ENCODE measurements at regions not wholly inside any gene's neighbourhood (a gene's known extent, or its start where the extent isn't known, plus 50 kb on each side); places are given as distances from the start of the nearest gene placed in this dataset.

GRCh38 chr13:79691826-79692225 lies 210.9 kb downstream of the NDFIP2 start:
- no peaks in the 10 kb centered on the region for H3K36me3 Mint-ChIP-seq
- H3K4me3 Mint-ChIP-seq: no peak overlapping the region
- H3K4me1 Mint-ChIP-seq: no peaks in the 10 kb centered on the region
- H3K27ac Mint-ChIP-seq: no peak overlapping the region
- peaks cover 2 to 3% (median 3%) of the 10 kb centered on the region in 3 donors for H3K27me3 Mint-ChIP-seq (ENCODE audit: low read depth in 3 of 3)
- no peak for DNase-seq
- peaks cover 0 to 3% (median 0%) of the 10 kb centered on the region in 6 donors for H3K9me3 Mint-ChIP-seq

- no peaks in the 10 kb centered on the region for H3K36me3 Mint-ChIP-seq
- H3K27ac Mint-ChIP-seq: no peak overlapping the region
- no peaks in the 10 kb centered on the region for H3K4me1 Mint-ChIP-seq
- H3K4me3 Mint-ChIP-seq: no peak overlapping the region
- peaks cover 0 to 2% (median 0%) of the 10 kb centered on the region in 6 donors for H3K9me3 Mint-ChIP-seq
- DNase-seq: no peak
- peaks cover 0 to 6% (median 2%) of the 10 kb centered on the region in 3 donors for H3K27me3 Mint-ChIP-seq (ENCODE audit: low read depth in 3 of 3)
Measured at GRCh38 chr13:79688741-79689140, 207.8 kb downstream of the NDFIP2 start.

GRCh38 chr13:79686441-79686840 lies 205.5 kb downstream of the NDFIP2 start:
- peaks cover 0 to 6% (median 3%) of the 10 kb centered on the region in 3 donors for H3K27me3 Mint-ChIP-seq (ENCODE audit: low read depth in 3 of 3)
- H3K36me3 Mint-ChIP-seq: no peaks in the 10 kb centered on the region
- no peak overlapping the region for H3K4me3 Mint-ChIP-seq
- DNase-seq: no peak
- no peak overlapping the region for H3K27ac Mint-ChIP-seq
- peaks cover 0 to 1% (median 0%) of the 10 kb centered on the region in 6 donors for H3K9me3 Mint-ChIP-seq
- H3K4me1 Mint-ChIP-seq: no peaks in the 10 kb centered on the region

DNA sequence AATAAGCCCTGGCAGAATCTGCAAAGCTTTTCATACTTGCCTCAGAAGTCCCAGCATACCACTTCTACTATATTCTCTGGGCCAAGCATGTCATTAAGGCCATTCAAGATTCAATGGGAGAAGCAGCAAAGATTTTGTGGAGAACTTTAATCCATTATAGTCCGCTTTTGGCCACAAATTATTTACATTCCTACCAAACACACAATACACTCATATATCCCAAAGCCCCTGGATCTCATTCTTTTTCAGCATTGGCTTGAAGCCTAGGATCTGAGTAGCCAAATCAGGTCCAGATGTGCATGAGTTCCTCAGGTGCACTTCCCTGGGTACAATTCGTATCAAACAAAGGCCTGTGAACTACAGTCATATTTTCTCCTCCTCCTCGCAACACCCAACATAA lies 203.4 kb downstream of the NDFIP2 start:
- DNase-seq: no peak
- no peaks in the 10 kb centered on the region for H3K36me3 Mint-ChIP-seq
- no peaks in the 10 kb centered on the region for H3K4me1 Mint-ChIP-seq
- no peak overlapping the region for H3K27ac Mint-ChIP-seq
- peaks cover 0 to 6% (median 3%) of the 10 kb centered on the region in 3 donors for H3K27me3 Mint-ChIP-seq (ENCODE audit: low read depth in 3 of 3)
- H3K4me3 Mint-ChIP-seq: no peak overlapping the region
- peaks cover 0 to 1% (median 0%) of the 10 kb centered on the region in 6 donors for H3K9me3 Mint-ChIP-seq

DNA sequence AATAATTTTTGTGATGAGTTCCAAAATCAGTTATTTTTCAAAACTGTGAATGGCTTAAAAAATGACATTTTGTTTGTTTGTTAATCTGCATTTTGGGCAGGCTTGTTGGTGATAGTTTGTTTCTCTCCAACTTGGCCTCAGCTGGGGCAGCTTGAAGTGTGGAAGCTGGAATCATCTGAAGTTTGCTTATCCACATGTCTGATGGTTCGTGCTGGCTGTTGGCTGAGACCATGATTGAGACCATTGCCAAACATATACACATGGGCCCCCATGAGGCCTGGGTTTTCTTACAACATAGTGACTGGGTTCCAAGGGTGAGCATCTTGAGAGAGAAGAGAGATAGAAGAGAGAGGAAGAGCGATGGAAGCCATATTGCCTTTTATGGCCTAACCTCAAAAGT lies 201.2 kb downstream of the NDFIP2 start:
- Mint-ChIP-seq H3K36me3 (no peaks in the 10 kb centered on the region), H3K4me3 (no peak overlapping the region), H3K27ac (no peak overlapping the region), H3K9me3 (peaks cover 0 to 1% (median 0%) of the 10 kb centered on the region in 6 donors), H3K4me1 (no peaks in the 10 kb centered on the region), H3K27me3 (ENCODE audit: low read depth in 3 of 3) (peaks cover 0 to 3% (median 3%) of the 10 kb centered on the region in 3 donors)
- DNase-seq: no peak

DNA sequence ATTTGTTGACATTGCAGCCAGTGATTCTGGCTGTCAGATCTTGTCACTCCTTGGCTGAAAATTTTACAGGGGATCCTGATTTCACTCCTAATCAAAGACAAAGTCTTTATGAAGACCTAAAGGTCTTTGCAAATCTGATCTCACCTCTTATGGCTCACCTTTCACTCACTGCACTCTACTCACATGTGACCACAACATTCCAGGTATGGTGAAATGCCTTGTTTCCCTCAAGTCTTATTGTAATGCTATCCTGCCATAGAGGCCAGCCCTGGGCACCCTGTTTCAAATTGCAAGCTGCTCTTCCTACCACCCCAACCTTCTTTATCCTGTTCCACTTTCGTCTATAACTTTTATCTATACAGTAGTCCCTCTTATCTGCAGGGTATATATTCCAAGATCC lies 200.1 kb downstream of the NDFIP2 start:
- H3K27ac Mint-ChIP-seq: no peak overlapping the region
- H3K9me3 Mint-ChIP-seq: peaks cover 0 to 1% (median 0%) of the 10 kb centered on the region in 6 donors
- no peaks in the 10 kb centered on the region for H3K4me1 Mint-ChIP-seq
- DNase-seq: no peak
- H3K27me3 Mint-ChIP-seq (ENCODE audit: low read depth in 3 of 3): peaks cover 0 to 5% (median 3%) of the 10 kb centered on the region in 3 donors
- H3K4me3 Mint-ChIP-seq: no peak overlapping the region
- H3K36me3 Mint-ChIP-seq: no peaks in the 10 kb centered on the region

DNA sequence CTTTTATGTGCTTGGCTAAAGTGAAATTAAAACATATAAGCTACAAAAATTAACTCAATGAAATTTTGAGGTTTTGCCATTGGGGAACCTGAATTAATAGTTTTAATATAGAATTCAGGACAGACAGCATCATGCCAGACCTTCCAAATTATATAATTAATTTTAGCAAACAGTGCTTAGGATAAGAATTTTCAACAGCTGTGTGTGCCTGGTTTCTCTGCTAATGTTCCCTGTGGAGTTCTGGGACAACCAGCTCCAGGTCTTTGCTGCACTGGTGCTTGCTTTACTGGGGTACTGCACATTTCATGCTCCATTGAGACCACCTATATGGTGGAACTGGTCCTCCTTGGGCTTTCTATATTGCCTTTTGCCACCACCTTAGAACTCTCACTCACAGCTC lies 199.5 kb downstream of the NDFIP2 start:
- Mint-ChIP-seq H3K27me3 (ENCODE audit: low read depth in 3 of 3) (peaks cover 0 to 5% (median 3%) of the 10 kb centered on the region in 3 donors), H3K36me3 (no peaks in the 10 kb centered on the region), H3K4me1 (no peaks in the 10 kb centered on the region), H3K9me3 (peaks cover 0 to 1% (median 0%) of the 10 kb centered on the region in 6 donors), H3K4me3 (no peak overlapping the region), H3K27ac (no peak overlapping the region)
- no peak for DNase-seq

GRCh38 chr13:79679334-79679733 lies 198.4 kb downstream of the NDFIP2 start:
- Mint-ChIP-seq H3K27me3 (ENCODE audit: low read depth in 3 of 3) (peaks cover 0 to 3% (median 2%) of the 10 kb centered on the region in 3 donors), H3K36me3 (no peaks in the 10 kb centered on the region), H3K27ac (no peak overlapping the region), H3K4me1 (no peaks in the 10 kb centered on the region), H3K4me3 (no peak overlapping the region), H3K9me3 (peaks cover 0 to 1% (median 0%) of the 10 kb centered on the region in 6 donors)
- DNase-seq: peak; percentile 21 to 31 (median 30)

GRCh38 chr13:79678100-79678499 lies 197.1 kb downstream of the NDFIP2 start:
- Mint-ChIP-seq H3K27me3 (ENCODE audit: low read depth in 3 of 3) (peaks cover 0 to 3% (median 2%) of the 10 kb centered on the region in 3 donors), H3K4me3 (no peak overlapping the region), H3K4me1 (no peaks in the 10 kb centered on the region), H3K9me3 (peaks cover 0 to 1% (median 0%) of the 10 kb centered on the region in 6 donors), H3K36me3 (no peaks in the 10 kb centered on the region), H3K27ac (no peak overlapping the region)
- DNase-seq: no peak

DNA sequence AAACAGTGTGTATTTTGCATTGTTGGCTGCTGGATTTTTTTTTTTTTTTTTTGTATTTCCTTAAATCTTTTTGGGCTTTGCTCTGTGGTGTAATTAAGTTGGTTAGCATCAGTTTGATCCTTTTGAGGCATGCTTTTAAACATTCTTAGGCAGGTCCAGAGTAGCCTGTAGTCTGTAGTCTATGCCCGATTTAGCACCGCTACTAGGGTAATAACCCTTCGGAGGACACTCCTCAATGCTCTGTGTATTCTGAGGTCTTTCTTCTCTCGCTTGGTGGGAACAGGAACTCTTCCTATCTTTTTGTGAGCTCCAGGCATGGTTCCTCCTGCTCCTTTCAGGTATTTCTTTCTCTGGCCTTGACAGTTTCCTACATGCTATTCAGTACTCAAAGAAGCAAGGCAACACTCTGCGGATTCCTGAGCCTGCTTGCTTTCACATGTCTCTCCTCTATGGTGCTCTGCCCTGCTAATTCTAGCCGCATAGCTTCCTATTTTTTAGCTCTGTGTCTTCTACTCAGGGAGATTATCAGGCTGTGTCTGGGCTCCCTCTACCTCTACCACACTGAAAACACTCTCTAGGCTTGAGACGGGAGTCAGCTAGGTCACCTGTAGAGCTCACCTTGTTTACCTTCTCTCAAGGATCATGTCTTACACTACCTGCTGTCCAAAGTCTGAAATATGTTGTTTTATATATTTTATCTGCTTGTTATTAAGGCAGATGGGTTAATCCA lies 195.1 kb downstream of the NDFIP2 start:
- Mint-ChIP-seq H3K4me3 (no peak overlapping the region), H3K4me1 (no peaks in the 10 kb centered on the region), H3K9me3 (no peaks in the 10 kb centered on the region), H3K27ac (no peak overlapping the region), H3K36me3 (no peaks in the 10 kb centered on the region), H3K27me3 (ENCODE audit: low read depth in 3 of 3) (peaks cover 0 to 2% (median 0%) of the 10 kb centered on the region in 3 donors)
- no peak for DNase-seq

DNA sequence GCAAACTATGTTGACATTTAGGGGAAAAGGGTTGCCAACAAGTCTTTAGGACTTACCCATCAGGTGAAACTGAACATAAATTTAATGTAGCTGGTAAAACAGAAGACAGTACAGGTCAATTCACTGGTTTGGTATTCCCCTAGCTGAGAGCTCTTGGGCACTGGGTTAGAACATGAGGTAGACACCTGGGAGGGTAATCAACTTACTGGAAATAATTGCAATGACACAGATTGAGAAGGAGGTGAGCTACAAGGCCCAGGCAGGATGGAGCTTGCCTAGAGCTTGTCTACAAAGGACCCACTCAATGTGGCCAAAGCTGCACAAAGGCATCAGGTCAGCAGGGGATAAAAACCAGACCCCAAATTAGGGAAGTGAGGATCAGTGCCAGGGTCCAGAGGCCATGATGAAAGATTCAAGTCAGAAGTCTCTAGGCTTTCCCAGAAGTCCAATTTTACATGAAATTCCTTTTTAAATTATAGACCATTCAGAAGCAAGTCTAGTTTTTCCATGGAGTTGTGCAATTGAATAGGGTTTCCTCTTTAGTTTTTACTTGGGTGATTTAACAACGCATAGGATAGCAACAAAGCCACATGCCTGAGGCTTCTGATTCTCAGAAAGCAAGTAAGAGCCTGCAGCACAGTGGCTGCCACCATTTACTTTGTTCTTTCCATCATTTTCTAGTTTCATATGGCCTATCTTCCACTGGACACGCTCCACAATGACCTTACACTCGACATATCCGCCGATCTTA lies 194.0 kb downstream of the NDFIP2 start:
- DNase-seq: no peak
- Mint-ChIP-seq H3K9me3 (no peaks in the 10 kb centered on the region), H3K4me1 (no peaks in the 10 kb centered on the region), H3K36me3 (no peaks in the 10 kb centered on the region), H3K4me3 (no peak overlapping the region), H3K27ac (no peak overlapping the region), H3K27me3 (ENCODE audit: low read depth in 3 of 3) (peaks cover 0 to 4% (median 0%) of the 10 kb centered on the region in 3 donors)

DNA sequence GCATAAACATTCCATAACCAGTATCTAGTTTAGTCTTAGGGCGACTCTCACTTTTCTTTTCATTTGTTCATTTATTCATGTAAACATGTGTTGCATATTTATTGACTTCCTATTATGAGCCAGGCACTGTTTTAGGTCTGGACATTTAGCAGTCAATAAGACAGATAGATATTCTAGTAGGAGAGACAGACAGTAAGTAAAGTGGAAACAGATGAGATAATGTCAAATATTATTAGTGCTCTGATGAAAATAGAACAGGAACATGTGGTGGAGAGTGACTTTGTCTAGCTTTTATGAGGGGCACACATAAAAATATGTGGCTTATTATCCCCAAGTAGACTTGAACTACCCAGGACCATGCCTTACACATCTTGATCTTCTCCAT lies 193.0 kb downstream of the NDFIP2 start:
- Mint-ChIP-seq H3K27me3 (ENCODE audit: low read depth in 3 of 3) (peaks cover 0 to 4% (median 1%) of the 10 kb centered on the region in 3 donors), H3K9me3 (no peaks in the 10 kb centered on the region), H3K4me3 (no peak overlapping the region), H3K4me1 (no peaks in the 10 kb centered on the region), H3K27ac (no peak overlapping the region), H3K36me3 (no peaks in the 10 kb centered on the region)
- no peak for DNase-seq

DNA sequence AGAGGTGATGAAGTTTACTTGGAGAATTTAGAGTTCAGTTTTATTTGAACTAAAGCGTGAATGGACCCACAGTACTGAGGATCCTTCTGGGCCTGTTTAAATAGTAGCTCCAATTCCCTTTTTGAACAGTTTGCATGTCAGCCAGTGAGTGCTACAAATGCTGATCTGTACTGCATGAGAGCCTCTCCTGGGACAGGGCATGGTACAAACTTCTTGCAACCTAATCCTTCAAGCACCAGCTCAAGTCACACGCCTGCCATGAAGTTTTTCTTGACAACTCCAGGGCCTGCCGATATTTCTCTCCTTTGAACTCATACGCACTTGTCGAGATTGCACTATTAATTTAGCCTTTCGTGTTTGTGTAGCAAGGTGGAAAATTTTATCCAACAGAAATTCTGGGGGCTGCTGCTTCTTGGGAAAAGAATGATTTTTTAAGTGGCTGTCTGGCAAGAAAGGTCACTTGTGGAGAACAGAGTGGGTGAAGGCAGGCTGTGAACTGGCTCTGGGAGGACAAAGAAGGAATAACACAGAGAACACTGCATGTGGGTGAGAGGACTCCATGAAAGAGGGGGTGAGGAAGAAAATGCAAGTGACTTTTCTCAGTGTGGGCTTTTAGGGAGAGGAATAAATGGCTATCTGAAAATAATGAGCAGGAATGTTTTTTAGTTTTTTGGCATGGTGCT lies 192.5 kb downstream of the NDFIP2 start:
- no peaks in the 10 kb centered on the region for H3K9me3 Mint-ChIP-seq
- H3K4me3 Mint-ChIP-seq: no peak overlapping the region
- H3K36me3 Mint-ChIP-seq: no peaks in the 10 kb centered on the region
- H3K27me3 Mint-ChIP-seq (ENCODE audit: low read depth in 3 of 3): peaks cover 0 to 4% (median 1%) of the 10 kb centered on the region in 3 donors
- no peaks in the 10 kb centered on the region for H3K4me1 Mint-ChIP-seq
- no peak for DNase-seq
- H3K27ac Mint-ChIP-seq: no peak overlapping the region

DNA sequence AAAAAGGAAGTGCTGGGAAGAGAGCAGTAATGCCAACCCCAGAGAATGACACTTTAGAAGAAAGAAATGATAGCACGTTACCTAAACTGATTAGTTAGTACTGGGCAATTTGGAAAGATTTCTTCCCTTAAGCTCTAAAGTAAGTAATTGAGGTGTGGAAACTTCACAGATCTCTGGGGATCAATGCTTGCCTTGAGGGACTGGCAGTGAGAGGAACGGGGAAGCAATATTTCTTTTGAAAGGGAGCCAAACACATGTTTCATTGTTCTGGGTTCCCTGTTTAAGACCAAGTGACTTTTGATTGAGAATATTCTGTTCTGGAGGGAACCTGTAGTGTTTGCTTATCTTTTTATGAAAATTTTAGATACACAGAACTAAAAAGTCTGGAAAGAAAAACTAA lies 190.5 kb downstream of the NDFIP2 start:
- no peaks in the 10 kb centered on the region for H3K4me1 Mint-ChIP-seq

More for the DNA sequence above, 190.5 kb downstream of the NDFIP2 start:
- Mint-ChIP-seq H3K27ac (no peak overlapping the region), H3K4me3 (no peak overlapping the region), H3K27me3 (ENCODE audit: low read depth in 3 of 3) (peaks cover 0 to 3% (median 3%) of the 10 kb centered on the region in 3 donors), H3K36me3 (no peaks in the 10 kb centered on the region), H3K9me3 (no peaks in the 10 kb centered on the region)
- DNase-seq: no peak

Data from immature natural killer cell (primary cell).